GM12872 (cell line): ENCODE measurements at regions not wholly inside any gene's neighbourhood (a gene's known extent, or its start where the extent isn't known, plus 50 kb on each side); places are given as distances from the start of the nearest gene placed in this dataset.

Experiments
- CTCF ChIP-seq: IDR thresholded peaks from 3 replicates; pipeline ENCODE4 v1.5.1; 2011; ENCODE audit warnings: low read depth, mild to moderate bottlenecking, low read length, moderate library complexity; ENCODE audit not compliant: insufficient read depth

- no peak for TF ChIP-seq CTCF
These were observed 782.9 kb upstream of the GOLIM4 start for GRCh38 chr3:168878655-168879054.

GRCh38 chr3:168877899-168878298 lies 782.2 kb upstream of the GOLIM4 start:
- no peak for TF ChIP-seq CTCF

- TF ChIP-seq CTCF: no peak
These were observed 780.8 kb upstream of the GOLIM4 start for GRCh38 chr3:168876346-168877035.

- no peak for TF ChIP-seq CTCF
These were observed 777.1 kb upstream of the GOLIM4 start for GRCh38 chr3:168872826-168873225.

GRCh38 chr3:168870892-168871291 lies 775.2 kb upstream of the GOLIM4 start:
- TF ChIP-seq CTCF: no peak

GRCh38 chr3:168865022-168865551 lies 769.4 kb upstream of the GOLIM4 start:
- TF ChIP-seq CTCF: peak; percentile 60

GRCh38 chr3:168864107-168865021 lies 768.6 kb upstream of the GOLIM4 start:
- TF ChIP-seq CTCF: no peak
